IPS DF 4.7 (cell line): ENCODE measurements at regions not wholly inside any gene's neighbourhood (a gene's known extent, or its start where the extent isn't known, plus 50 kb on each side); places are given as distances from the start of the nearest gene placed in this dataset.

Experiments
- DNase-seq: peaks from one replicate; pipeline ENCODE4 v3.0.0-alpha.2; 2013; ENCODE audit warnings: low spot score; ENCODE audit errors: extremely low read depth

- DNase-seq = no peak
These were observed 58.1 kb upstream of the MEF2A start for GRCh38 chr15:99507504-99508310.

- no peak for DNase-seq
These were observed 57.5 kb upstream of the MEF2A start for GRCh38 chr15:99508311-99508645.

GRCh38 chr15:99508852-99509251 lies 56.9 kb upstream of the MEF2A start:
- DNase-seq = no peak

GRCh38 chr15:99509686-99510461 lies 55.9 kb upstream of the MEF2A start:
- DNase-seq = no peak

- no peak for DNase-seq
These were observed 54.3 kb upstream of the MEF2A start for GRCh38 chr15:99511531-99511865.

GRCh38 chr15:99511866-99512661 lies 53.7 kb upstream of the MEF2A start:
- no peak for DNase-seq

GRCh38 chr15:99514306-99514705 lies 51.5 kb upstream of the MEF2A start:
- peak; percentile 11 for DNase-seq
